ENCODE measurements at regions not wholly inside any gene's neighbourhood (a gene's known extent, or its start where the extent isn't known, plus 50 kb on each side); places are given as distances from the start of the nearest gene placed in this dataset.

- no peak for TF ChIP-seq EP300 (IDR thresholded peaks at IDR 0.05; ENCODE audit: borderline replicate concordance)
- TF ChIP-seq USF1 (IDR thresholded peaks at IDR 0.05), result no peak
- peak; percentile 59 for TF ChIP-seq TEAD4 (IDR thresholded peaks at IDR 0.05)
These were observed 249.4 kb downstream of the HNMT start for GRCh38 chr2:138213624-138214023.

- TF ChIP-seq EGR1 (IDR thresholded peaks at IDR 0.05) (no peak), YY1 (IDR thresholded peaks at IDR 0.05; ENCODE audit: low read depth) (peak; percentile 24; the same call in 1 of the 2 replicates), TCF12 (IDR thresholded peaks at IDR 0.05; ENCODE audit: low read depth) (no peak), CEBPB (IDR thresholded peaks at IDR 0.05) (no peak), FOXM1 (IDR thresholded peaks at IDR 0.05; ENCODE audit: borderline replicate concordance, low read depth) (peak; percentile 53; the same call in 1 of the 2 replicates), CREB1 (IDR thresholded peaks at IDR 0.05; ENCODE audit: low read depth) (no peak), TEAD4 (IDR thresholded peaks at IDR 0.05) (peak; percentile 65), ZBTB7A (IDR thresholded peaks at IDR 0.05; ENCODE audit: low read depth) (no peak), TAF1 (IDR thresholded peaks at IDR 0.05; ENCODE audit: low read depth) (no peak), USF1 (IDR thresholded peaks at IDR 0.05) (no peak), RAD21 (IDR thresholded peaks at IDR 0.05; ENCODE audit: low read depth) (no peak), NFIC (IDR thresholded peaks at IDR 0.05) (no peak), EP300 (IDR thresholded peaks at IDR 0.05; ENCODE audit: borderline replicate concordance) (peak; percentile 59; the same call in 1 of the 2 replicates)
- TF ChIP-seq, protein P1, sequence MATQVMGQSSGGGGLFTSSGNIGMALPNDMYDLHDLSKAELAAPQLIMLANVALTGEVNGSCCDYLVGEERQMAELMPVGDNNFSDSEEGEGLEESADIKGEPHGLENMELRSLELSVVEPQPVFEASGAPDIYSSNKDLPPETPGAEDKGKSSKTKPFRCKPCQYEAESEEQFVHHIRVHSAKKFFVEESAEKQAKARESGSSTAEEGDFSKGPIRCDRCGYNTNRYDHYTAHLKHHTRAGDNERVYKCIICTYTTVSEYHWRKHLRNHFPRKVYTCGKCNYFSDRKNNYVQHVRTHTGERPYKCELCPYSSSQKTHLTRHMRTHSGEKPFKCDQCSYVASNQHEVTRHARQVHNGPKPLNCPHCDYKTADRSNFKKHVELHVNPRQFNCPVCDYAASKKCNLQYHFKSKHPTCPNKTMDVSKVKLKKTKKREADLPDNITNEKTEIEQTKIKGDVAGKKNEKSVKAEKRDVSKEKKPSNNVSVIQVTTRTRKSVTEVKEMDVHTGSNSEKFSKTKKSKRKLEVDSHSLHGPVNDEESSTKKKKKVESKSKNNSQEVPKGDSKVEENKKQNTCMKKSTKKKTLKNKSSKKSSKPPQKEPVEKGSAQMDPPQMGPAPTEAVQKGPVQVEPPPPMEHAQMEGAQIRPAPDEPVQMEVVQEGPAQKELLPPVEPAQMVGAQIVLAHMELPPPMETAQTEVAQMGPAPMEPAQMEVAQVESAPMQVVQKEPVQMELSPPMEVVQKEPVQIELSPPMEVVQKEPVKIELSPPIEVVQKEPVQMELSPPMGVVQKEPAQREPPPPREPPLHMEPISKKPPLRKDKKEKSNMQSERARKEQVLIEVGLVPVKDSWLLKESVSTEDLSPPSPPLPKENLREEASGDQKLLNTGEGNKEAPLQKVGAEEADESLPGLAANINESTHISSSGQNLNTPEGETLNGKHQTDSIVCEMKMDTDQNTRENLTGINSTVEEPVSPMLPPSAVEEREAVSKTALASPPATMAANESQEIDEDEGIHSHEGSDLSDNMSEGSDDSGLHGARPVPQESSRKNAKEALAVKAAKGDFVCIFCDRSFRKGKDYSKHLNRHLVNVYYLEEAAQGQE (IDR thresholded peaks at IDR 0.05; ENCODE audit: low read depth), result no peak
- TF ChIP-seq, protein P2, sequence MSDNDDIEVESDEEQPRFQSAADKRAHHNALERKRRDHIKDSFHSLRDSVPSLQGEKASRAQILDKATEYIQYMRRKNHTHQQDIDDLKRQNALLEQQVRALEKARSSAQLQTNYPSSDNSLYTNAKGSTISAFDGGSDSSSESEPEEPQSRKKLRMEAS (IDR thresholded peaks at IDR 0.05), result no peak
These were observed 251.7 kb downstream of the HNMT start for GRCh38 chr2:138215958-138216357.

- no peak for TF ChIP-seq EP300 (IDR thresholded peaks at IDR 0.05; ENCODE audit: borderline replicate concordance)
- no peak for TF ChIP-seq CREB1 (IDR thresholded peaks at IDR 0.05; ENCODE audit: low read depth)
- no peak for TF ChIP-seq CEBPB (IDR thresholded peaks at IDR 0.05)
- TF ChIP-seq TEAD4 (IDR thresholded peaks at IDR 0.05), result no peak
- TF ChIP-seq, protein P2 (IDR thresholded peaks at IDR 0.05), result no peak
- no peak for TF ChIP-seq NFIC (IDR thresholded peaks at IDR 0.05)
These were observed 253.7 kb downstream of the HNMT start for GRCh38 chr2:138217975-138218374.

DNA sequence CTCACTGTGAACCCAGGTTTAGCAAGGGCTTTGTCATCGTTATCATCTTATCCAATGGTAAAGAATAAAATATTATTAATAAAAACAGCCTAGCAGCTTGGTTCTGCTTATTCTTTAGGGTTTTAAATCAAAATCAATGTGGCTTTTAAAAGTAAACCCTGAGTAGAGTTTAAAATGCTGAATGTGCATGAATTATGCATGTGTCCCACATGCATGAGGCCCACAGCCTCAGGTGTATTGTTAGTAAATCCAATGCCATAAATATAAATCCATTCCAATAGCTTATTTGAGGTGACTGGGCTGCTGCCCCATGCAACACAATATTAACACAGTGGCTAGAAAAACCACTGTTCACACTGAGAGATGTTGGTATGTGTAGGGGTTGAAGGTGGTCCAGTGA lies 254.1 kb downstream of the HNMT start:
- no peak for TF ChIP-seq EGR1 (IDR thresholded peaks at IDR 0.05)
- TF ChIP-seq, protein P2 (IDR thresholded peaks at IDR 0.05), result no peak
- no peak for TF ChIP-seq YY1 (IDR thresholded peaks at IDR 0.05; ENCODE audit: low read depth)
- no peak for TF ChIP-seq TEAD4 (IDR thresholded peaks at IDR 0.05)
- no peak for TF ChIP-seq NFIC (IDR thresholded peaks at IDR 0.05)
- no peak for TF ChIP-seq ZBTB7A (IDR thresholded peaks at IDR 0.05; ENCODE audit: low read depth)
- TF ChIP-seq, protein P1 (IDR thresholded peaks at IDR 0.05; ENCODE audit: low read depth), result no peak
- TF ChIP-seq TAF1 (IDR thresholded peaks at IDR 0.05; ENCODE audit: low read depth), result no peak
- TF ChIP-seq USF1 (IDR thresholded peaks at IDR 0.05), result no peak
- TF ChIP-seq CREB1 (IDR thresholded peaks at IDR 0.05; ENCODE audit: low read depth), result no peak
- TF ChIP-seq TCF12 (IDR thresholded peaks at IDR 0.05; ENCODE audit: low read depth), result no peak
- TF ChIP-seq EP300 (IDR thresholded peaks at IDR 0.05; ENCODE audit: borderline replicate concordance), result no peak
- no peak for TF ChIP-seq RAD21 (IDR thresholded peaks at IDR 0.05; ENCODE audit: low read depth)
- TF ChIP-seq FOXM1 (IDR thresholded peaks at IDR 0.05; ENCODE audit: borderline replicate concordance, low read depth), result no peak
- no peak for TF ChIP-seq CEBPB (IDR thresholded peaks at IDR 0.05)

DNA sequence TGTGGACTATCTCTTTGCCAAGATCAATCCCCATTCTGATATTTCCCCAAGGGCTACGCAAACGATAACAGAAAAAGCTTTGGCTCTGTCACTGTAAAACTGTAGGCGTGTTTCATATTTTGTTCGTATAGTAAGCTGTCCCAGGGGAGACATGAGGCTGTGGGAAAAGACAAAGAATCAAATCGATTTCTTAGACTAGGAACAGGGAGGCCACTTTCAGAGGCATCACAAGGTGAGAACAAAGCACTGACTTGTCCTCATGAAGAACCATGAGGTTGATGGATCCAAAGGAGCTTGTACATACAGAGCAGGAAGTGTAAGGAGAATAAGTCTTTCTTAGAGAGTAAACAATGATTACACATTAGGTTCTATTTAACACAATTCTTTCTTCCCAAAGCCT lies 255.7 kb downstream of the HNMT start:
- TF ChIP-seq CEBPB (IDR thresholded peaks at IDR 0.05) (no peak), TEAD4 (IDR thresholded peaks at IDR 0.05) (no peak), NFIC (IDR thresholded peaks at IDR 0.05) (no peak), TAF1 (IDR thresholded peaks at IDR 0.05; ENCODE audit: low read depth) (no peak), TCF12 (IDR thresholded peaks at IDR 0.05; ENCODE audit: low read depth) (no peak)

- no peak for TF ChIP-seq USF1 (IDR thresholded peaks at IDR 0.05)
These were observed 257.1 kb downstream of the HNMT start for GRCh38 chr2:138221358-138221757.

Measured in Ishikawa (cell line).